NCI-H1930 (cell line): ENCODE measurements at regions not wholly inside any gene's neighbourhood (a gene's known extent, or its start where the extent isn't known, plus 50 kb on each side); places are given as distances from the start of the nearest gene placed in this dataset.

ENCODE experiments used
- DNase-seq, 2 experiments: peaks; one replicate each; lab custom pipeline; 2025; lab: John Stamatoyannopoulos, UW

GRCh38 chr11:69413993-69414392 is 67.5 kb upstream of the LINC01488 start:
- DNase-seq = no peak

GRCh38 chr11:69414773-69415187 is 66.7 kb upstream of the LINC01488 start:
- DNase-seq = no peak

GRCh38 chr11:69415411-69416142 is 65.9 kb upstream of the LINC01488 start:
- DNase-seq = no peak

- no peak for DNase-seq
These were observed 65.3 kb upstream of the LINC01488 start for GRCh38 chr11:69416143-69416515.

GRCh38 chr11:69416762-69417698 is 64.4 kb upstream of the LINC01488 start:
- no peak for DNase-seq

- no peak for DNase-seq
These were observed 63.8 kb upstream of the LINC01488 start for GRCh38 chr11:69417699-69418085.

- DNase-seq = no peak
These were observed 62.7 kb upstream of the LINC01488 start for GRCh38 chr11:69418576-69419296.

- DNase-seq = no peak
These were observed 61.6 kb upstream of the LINC01488 start for GRCh38 chr11:69419662-69420395.

- no peak for DNase-seq
These were observed 58.8 kb upstream of the LINC01488 start for GRCh38 chr11:69422645-69423044.

- DNase-seq = no peak
These were observed 58.3 kb upstream of the LINC01488 start for GRCh38 chr11:69423181-69423580.

- no peak for DNase-seq
These were observed 57.7 kb upstream of the LINC01488 start for GRCh38 chr11:69423611-69424385.

- DNase-seq = no peak
These were observed 56.7 kb upstream of the LINC01488 start for GRCh38 chr11:69424748-69425147.

- DNase-seq = no peak
These were observed 56.0 kb upstream of the LINC01488 start for GRCh38 chr11:69425444-69425843.

GRCh38 chr11:69425895-69426544 is 55.4 kb upstream of the LINC01488 start:
- DNase-seq = no peak

- DNase-seq = no peak
These were observed 54.1 kb upstream of the LINC01488 start for GRCh38 chr11:69427337-69427736.

- DNase-seq = no peak
These were observed 53.3 kb upstream of the LINC01488 start for GRCh38 chr11:69427906-69428880.

GRCh38 chr11:69429716-69430491 is 51.6 kb upstream of the LINC01488 start:
- no peak for DNase-seq

- DNase-seq = no peak
These were observed 50.9 kb upstream of the LINC01488 start for GRCh38 chr11:69430566-69430965.
